Natural killer cell treated with Interleukin-12 subunit alpha and Interleukin-12 subunit beta and Interleukin-15 and Interleukin-18, amount 100 ng/mL, for 72 hours (primary cell): ENCODE measurements at regions not wholly inside any gene's neighbourhood (a gene's known extent, or its start where the extent isn't known, plus 50 kb on each side); places are given as distances from the start of the nearest gene placed in this dataset.
"Not testable (repeated sequence)": the region's sequence is repeated elsewhere in the genome, so short reads cannot be mapped to it uniquely, and the experiment has no call there.

Experiments
- ATAC-seq, 2 donors: fragments of 150-1000 bp; cut with Tn5 transposase in 1 of 2; sonication (Bioruptor Pico), chemical (Tn5 transposase) in 1 of 2; 2 replicates each; pipeline ENCODE4 v1.10.0; 2021
- DNase-seq: peaks from one replicate; pipeline ENCODE4 v3.0.0; 2022; ENCODE audit warnings: low spot score
- H3K27ac Mint-ChIP-seq, 2 donors: 1 replicate in 1 of 2; 2 replicates in 1 of 2; pipeline ENCODE4 v1.8.0; 2022; ENCODE audit warnings: mixed read lengths in 2 of 2, mild to moderate bottlenecking in 1 of 2, moderate library complexity in 1 of 2
- H3K27me3 Mint-ChIP-seq, 2 donors: 1 replicate in 1 of 2; 2 replicates in 1 of 2; pipeline ENCODE4 v1.8.0; 2022; ENCODE audit warnings: mixed read lengths in 2 of 2
- H3K36me3 Mint-ChIP-seq: one replicate; pipeline ENCODE4 v1.8.0; 2022; ENCODE audit warnings: mixed read lengths
- H3K4me1 Mint-ChIP-seq, 2 donors: 1 replicate in 1 of 2; 2 replicates in 1 of 2; pipeline ENCODE4 v1.8.0; 2022; ENCODE audit warnings: low read depth in 2 of 2, mixed read lengths in 2 of 2, mild to moderate bottlenecking in 1 of 2
- H3K4me3 Mint-ChIP-seq: one replicate; pipeline ENCODE4 v1.8.0; 2022; ENCODE audit warnings: mixed read lengths
- H3K9me3 Mint-ChIP-seq: 2 replicates; pipeline ENCODE4 v1.8.0; 2022; ENCODE audit warnings: mixed read lengths

DNA sequence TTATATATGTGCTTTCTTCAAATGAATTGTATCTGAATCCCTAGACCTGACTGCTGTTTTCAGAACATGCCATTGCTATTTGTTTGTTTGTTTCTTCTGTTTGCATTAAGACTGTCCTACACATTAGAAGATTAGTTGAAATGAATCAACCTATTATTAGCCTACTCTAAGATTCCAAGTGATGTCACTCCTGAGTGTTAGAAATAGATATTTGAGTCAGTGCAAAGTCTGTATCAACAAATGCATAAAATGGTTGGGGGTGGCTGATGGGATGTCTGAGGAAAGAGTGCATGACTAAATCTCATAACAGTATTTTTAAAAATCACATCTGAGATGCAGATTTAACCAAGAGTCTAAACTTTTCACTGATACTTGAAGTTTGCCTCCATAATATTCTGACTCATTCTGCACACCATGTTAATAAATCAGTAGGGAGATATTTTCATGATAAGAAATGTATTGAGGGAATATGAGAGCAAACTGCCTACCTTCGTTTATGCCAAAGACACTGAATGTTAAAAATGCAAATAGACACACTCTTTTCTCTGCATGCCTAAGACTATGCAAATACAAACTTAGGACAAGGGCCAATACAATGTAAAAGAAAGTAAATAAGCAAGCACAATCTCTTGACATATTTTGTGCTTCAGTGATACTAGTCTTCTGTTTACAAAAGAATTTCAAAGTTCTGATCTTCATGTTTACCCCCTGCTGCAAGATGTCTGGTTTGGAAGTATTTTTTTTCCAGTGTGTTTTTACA, 253.3 kb downstream of the LIG4 start:
- no peaks in the 10 kb centered on the region for H3K36me3 Mint-ChIP-seq
- H3K4me1 Mint-ChIP-seq: no peaks in the 10 kb centered on the region
- H3K9me3 Mint-ChIP-seq: peaks cover 14% of the 10 kb centered on the region
- no peaks in the 10 kb centered on the region for H3K27me3 Mint-ChIP-seq
- no peak for DNase-seq
- H3K4me3 Mint-ChIP-seq: no peak overlapping the region
- ATAC-seq: no peak
- no peak overlapping the region for H3K27ac Mint-ChIP-seq

DNA sequence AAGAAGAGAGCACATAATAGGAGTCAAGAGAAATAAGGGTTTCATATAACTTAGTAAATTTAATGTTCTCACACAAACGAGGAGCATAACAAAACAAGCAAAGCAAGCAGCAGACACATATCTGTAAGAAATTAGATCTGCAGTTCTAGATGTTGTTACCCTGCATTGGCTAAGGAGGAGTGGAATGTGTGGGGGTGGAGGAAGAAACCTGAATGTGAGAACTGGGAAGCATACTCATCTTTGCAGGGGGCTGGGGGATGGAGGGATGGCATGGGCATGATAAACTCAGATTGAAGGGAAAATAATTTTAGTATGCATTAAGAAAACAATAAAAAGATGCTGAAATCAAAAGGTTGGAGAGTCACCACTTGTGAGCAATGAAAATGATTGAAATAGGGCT, 255.0 kb downstream of the LIG4 start:
- Mint-ChIP-seq H3K9me3 (peaks cover 20% of the 10 kb centered on the region), H3K4me1 (no peaks in the 10 kb centered on the region), H3K27me3 (no peaks in the 10 kb centered on the region), H3K4me3 (no peak overlapping the region), H3K36me3 (no peaks in the 10 kb centered on the region), H3K27ac (no peak overlapping the region)
- ATAC-seq: no peak
- DNase-seq: no peak

DNA sequence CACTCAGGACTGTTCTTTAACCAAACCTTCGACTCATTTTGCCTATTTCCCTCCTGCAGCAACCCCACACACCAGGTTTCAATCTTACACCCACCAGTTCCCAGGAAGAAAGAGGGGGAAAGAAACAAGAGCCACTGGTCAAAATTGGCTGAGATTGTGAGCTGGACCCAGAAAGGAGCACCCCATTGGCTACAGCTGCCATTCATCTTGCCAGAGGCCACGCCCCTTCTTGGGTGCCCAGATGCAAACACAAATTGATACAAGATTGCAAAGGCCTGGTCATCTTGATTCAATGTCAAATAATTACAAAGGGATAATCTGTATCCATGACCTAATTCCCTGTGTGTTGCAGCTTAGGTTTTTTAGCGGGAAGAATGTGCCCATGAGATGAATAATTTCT, 258.4 kb downstream of the LIG4 start:
- ATAC-seq (no peak), DNase-seq (no peak)
- Mint-ChIP-seq H3K36me3 (no peaks in the 10 kb centered on the region), H3K4me1 (no peaks in the 10 kb centered on the region), H3K9me3 (peaks cover 18% of the 10 kb centered on the region), H3K4me3 (no peak overlapping the region), H3K27ac (no peak overlapping the region), H3K27me3 (no peaks in the 10 kb centered on the region)

DNA sequence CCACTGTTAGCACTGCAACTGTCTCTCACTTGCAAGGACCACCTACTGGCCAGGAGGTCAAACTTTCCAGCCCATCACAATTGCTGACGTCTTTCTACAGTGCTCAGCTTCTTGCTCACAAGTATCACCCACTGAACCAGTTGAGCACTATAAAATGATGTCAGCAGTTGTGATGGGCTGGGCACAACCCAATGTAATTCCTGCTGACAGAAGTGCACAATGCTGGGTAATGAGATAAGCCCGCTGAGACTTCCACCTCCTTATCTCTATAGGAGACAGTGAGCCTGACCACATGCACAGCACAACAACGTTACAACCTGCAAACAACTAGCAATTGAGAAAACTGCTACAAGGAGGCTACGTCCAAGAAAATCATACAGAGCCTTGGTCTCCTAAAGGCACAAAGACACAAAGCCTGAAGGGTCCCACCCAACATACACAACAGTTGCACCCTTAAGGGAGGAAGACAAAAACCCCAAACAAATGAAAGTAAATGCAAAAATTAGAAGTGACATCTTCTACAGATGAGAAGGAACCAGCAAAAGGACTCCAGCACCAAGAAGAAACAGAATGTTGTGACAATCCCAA, 273.2 kb downstream of the LIG4 start:
- H3K36me3 Mint-ChIP-seq: no peaks in the 10 kb centered on the region
- H3K9me3 Mint-ChIP-seq: peaks cover 20% of the 10 kb centered on the region
- no peaks in the 10 kb centered on the region for H3K27me3 Mint-ChIP-seq
- no peak overlapping the region for H3K4me3 Mint-ChIP-seq
- no peak overlapping the region for H3K27ac Mint-ChIP-seq
- ATAC-seq: no peak
- no peak for DNase-seq
- H3K4me1 Mint-ChIP-seq: no peaks in the 10 kb centered on the region

DNA sequence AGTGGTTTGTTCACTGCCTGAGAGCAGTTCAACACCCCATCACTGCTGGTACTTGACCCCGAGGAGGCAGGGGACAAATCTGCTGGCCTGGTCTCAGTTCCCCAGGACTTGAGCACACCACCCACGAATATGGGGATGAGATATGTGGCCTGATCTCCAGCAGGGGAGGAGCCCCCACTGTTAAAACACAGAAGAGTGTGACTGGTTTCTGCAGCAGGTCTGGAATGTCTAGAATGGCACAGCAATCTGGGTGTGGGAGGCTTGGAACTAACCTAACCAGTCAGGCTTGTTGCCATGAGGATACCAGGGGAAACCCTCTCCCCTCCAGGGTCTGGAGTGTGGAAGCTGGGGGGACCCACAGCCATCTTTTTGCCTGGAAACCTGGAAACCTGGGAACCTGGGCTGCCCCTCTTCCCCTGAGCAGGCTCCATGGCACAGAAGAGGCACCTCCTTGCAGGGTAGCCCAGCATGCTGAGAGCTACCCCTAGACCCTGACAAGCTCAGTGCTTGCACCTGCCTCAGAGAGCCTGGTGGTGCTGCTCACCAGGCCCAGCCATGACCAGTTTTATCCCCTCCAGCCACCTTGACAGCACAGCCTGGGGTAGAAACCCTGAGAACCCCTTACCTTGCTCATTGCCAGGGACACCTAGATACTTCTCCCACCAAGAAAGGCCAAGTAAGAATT, 273.8 kb downstream of the LIG4 start:
- Mint-ChIP-seq H3K4me1 (no peaks in the 10 kb centered on the region), H3K36me3 (no peaks in the 10 kb centered on the region), H3K4me3 (no peak overlapping the region), H3K9me3 (peaks cover 18% of the 10 kb centered on the region), H3K27ac (no peak overlapping the region), H3K27me3 (no peaks in the 10 kb centered on the region)
- no peak for DNase-seq
- ATAC-seq: no peak

DNA sequence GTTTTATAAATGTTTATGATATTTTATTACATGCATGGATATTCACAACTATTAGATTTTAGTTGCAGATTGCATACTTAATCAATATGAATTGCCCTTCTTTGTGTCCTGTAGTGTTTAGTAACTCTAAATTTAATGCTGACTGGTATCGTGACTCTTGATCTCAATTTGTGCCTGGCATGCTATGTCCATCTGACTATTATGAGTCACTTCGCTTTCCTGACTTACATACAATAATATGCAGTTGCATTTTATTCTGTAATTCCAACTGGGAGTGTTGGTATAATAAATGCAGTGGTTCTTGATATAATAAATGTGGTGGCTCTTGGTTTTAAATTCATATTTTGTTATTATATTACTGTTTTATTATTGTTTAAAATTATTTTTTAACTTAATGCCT, 277.5 kb downstream of the LIG4 start:
- Mint-ChIP-seq H3K27me3 (no peaks in the 10 kb centered on the region), H3K4me3 (no peak overlapping the region), H3K4me1 (no peaks in the 10 kb centered on the region), H3K27ac (no peak overlapping the region), H3K36me3 (peaks cover 4% of the 10 kb centered on the region), H3K9me3 (peaks cover 16% of the 10 kb centered on the region)
- ATAC-seq (no peak), DNase-seq (no peak)

DNA sequence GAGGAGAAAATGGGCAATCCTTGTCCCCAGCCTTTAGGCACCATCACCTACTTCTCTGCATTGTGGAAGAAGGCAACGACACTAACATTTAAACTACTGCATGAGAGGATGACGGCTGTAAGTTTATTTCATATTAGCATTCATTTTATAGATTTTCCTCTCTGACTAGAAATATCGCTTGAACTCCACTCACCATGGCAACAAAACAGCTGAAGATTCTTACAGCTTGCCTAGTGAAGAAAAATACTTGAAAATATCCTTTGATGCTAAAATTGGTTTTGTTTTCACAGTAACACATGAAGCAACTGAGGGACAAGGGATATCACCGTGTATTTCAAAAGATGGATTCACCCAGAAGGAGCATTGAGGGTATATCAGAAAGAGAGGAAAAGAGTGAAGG, 284.3 kb downstream of the LIG4 start:
- Mint-ChIP-seq H3K27ac (no peak overlapping the region), H3K4me1 (no peaks in the 10 kb centered on the region), H3K27me3 (no peaks in the 10 kb centered on the region), H3K36me3 (peaks cover 22% of the 10 kb centered on the region), H3K4me3 (no peak overlapping the region), H3K9me3 (peaks cover 26% of the 10 kb centered on the region)
- no peak for ATAC-seq
- DNase-seq: no peak

DNA sequence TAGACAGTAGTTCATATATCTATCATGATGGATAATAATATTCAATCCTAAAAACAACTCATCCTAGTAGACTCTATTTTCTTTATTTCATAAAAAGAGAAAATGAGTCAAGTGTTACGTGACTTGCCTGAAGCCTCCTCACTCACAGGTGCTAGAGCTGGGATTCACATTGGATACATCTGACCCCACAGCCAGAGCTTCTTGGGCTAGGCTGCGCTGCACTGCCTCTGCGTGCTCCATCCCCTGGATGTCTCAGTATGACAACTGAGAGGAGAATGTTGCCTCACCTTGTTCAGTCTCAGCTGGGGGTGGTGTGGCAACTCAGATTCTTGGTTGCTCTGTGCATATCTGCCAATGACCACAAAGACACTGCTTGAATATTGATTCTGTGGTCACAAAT, 286.6 kb downstream of the LIG4 start:
- ATAC-seq (no peak), DNase-seq (no peak)
- no peaks in the 10 kb centered on the region for H3K27me3 Mint-ChIP-seq
- H3K4me1 Mint-ChIP-seq: no peaks in the 10 kb centered on the region
- peaks cover 23% of the 10 kb centered on the region for H3K9me3 Mint-ChIP-seq
- no peak overlapping the region for H3K4me3 Mint-ChIP-seq
- H3K36me3 Mint-ChIP-seq: peaks cover 17% of the 10 kb centered on the region
- no peak overlapping the region for H3K27ac Mint-ChIP-seq

DNA sequence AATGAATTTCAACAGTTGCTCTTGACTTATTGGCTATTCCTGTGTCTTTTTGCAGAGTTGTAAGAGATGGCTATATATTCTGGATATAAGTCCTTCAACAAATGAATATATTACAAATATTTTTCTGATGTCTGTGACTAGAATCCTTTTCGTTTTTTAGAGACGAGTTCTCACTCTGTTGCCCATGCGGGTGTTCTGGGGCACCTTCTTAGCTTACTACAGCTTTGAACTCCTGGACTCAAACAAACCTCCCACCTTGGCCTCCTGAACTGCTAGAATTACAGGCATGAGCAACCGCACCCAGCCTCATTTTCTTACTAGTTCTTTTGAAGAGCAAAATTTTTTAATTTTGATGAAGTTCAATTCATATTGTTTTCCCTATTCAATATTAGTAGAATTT, 287.8 kb downstream of the LIG4 start:
- Mint-ChIP-seq H3K4me3 (no peak overlapping the region), H3K9me3 (peaks cover 17% of the 10 kb centered on the region), H3K27ac (no peak overlapping the region), H3K36me3 (peaks cover 17% of the 10 kb centered on the region), H3K27me3 (no peaks in the 10 kb centered on the region), H3K4me1 (no peaks in the 10 kb centered on the region)
- no peak for DNase-seq
- ATAC-seq: no peak

DNA sequence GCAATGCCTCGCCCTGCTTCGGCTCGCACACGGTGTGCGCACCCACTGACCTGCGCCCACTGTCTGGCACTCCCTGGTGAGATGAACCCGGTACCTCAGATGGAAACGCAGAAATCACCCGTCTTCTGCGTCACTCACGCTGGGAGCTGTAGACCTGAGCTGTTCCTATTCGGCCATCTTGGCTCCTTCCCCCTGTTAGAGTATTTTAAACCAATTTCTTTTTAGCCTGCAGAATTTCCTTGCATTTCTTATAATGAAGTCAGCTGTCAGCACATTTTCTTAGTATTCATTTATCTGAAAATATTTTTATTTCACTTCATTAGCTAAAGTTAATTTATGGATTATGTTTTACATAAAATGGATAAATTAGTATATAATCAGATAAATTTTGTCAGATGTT, 288.8 kb downstream of the LIG4 start:
- Mint-ChIP-seq H3K36me3 (peaks cover 17% of the 10 kb centered on the region), H3K9me3 (peaks cover 13% of the 10 kb centered on the region)
- H3K27me3 Mint-ChIP-seq, H3K4me1 Mint-ChIP-seq, H3K4me3 Mint-ChIP-seq, H3K27ac Mint-ChIP-seq, DNase-seq, ATAC-seq: not testable (repeated sequence)

DNA sequence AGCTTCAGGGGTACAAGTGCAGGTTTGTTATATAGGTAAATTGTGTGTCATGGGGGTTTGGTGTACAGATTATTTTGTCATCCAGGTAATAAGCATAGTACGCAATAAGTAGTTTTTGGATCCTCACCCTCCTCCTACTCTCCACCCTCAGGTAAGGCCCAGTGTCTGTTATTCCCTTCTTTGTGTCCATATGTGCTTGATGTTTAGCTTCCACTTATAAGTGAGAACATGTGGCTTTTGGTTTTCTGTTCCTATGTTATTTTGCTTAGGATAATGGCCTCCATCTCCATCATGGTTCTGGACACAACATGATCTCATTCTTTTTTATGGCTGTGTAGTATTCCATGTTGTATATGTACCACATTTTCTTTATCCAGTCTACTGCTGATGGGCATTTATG, 298.4 kb downstream of the LIG4 start:
- H3K27ac Mint-ChIP-seq, H3K4me1 Mint-ChIP-seq, DNase-seq, ATAC-seq, H3K36me3 Mint-ChIP-seq, H3K27me3 Mint-ChIP-seq, H3K4me3 Mint-ChIP-seq, H3K9me3 Mint-ChIP-seq: not testable (repeated sequence)

DNA sequence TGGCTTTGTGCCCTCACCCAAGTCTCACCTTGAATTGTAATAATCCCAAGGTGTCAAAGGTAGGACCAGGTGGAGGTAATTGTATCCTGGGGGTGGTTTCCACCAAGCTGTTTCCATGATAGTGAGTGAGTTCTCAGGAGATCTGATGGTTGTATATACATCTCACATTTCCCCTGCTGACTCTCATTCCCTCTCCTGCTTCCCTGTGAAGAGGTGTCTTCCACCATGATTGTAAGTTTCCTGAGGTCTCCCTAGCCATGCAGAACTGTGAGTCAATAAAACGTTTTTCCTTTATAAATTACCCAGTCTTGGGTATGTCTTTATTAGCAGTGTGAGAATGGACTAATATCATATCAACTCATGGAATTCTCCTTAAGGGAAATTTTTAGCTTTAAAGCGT, 302.6 kb downstream of the LIG4 start:
- ATAC-seq: no peak
- H3K4me3 Mint-ChIP-seq: no peak overlapping the region
- no peaks in the 10 kb centered on the region for H3K27me3 Mint-ChIP-seq
- no peak overlapping the region for H3K27ac Mint-ChIP-seq
- H3K36me3 Mint-ChIP-seq: no peaks in the 10 kb centered on the region
- no peaks in the 10 kb centered on the region for H3K4me1 Mint-ChIP-seq
- DNase-seq: no peak
- peaks cover 12% of the 10 kb centered on the region for H3K9me3 Mint-ChIP-seq

DNA sequence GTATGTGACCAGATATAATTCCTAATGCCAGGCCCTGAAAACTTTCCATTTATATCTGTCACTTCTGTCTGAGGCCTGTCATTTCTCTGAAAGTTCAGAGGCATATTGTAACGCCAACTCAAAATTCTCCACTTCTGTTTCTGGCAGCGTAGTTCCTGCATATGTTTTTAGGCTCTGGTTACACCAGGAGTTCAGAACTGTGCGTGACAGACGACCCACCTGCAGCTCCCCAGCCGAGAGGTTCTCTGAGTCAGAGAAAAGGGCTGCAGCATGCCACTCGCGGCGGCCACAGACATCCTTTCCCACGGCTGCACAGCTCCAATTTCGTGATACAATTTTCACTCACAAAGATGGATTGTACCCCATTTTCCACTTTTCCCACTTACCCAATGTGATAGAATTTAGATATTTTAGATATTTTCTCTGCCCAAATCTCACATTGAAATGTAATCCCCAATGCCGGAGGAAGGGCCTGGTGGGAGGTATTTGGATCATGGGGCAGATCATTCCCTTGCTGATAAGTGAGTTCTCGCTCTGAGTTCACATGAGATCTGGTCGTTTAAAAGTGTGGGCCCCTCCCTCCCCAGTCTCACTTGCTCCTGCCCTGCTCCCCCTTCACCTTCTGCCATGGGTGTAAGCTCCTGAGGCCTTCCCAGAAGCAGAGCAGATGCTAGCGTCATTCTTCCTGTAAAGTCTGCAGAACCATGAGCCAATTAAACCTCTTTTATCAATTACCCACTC, 308.1 kb downstream of the LIG4 start:
- Mint-ChIP-seq H3K27ac (no peak overlapping the region), H3K4me1 (no peaks in the 10 kb centered on the region), H3K36me3 (no peaks in the 10 kb centered on the region), H3K9me3 (peaks cover 12% of the 10 kb centered on the region), H3K27me3 (no peaks in the 10 kb centered on the region), H3K4me3 (no peak overlapping the region)
- ATAC-seq (no peak), DNase-seq (no peak)

DNA sequence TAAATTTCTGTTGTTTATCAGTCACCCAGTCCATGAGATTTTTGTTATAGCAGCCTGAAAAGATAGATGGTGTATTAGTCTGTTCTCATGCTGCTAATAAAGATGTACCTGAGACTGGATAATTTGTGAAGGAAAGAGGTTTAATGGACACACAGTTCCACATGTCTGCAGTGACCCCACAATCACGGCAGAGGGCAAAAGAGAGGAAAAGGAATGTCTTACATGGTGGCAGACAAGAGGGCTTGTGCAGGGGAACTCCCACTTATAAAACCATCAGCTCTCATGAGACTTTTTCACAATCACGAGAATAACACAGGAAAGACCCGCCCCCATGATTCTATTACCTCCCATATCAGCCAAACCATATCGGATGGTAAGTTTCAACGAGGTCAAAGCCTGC, 309.2 kb downstream of the LIG4 start:
- H3K4me3 Mint-ChIP-seq: no peak overlapping the region
- no peaks in the 10 kb centered on the region for H3K4me1 Mint-ChIP-seq
- no peaks in the 10 kb centered on the region for H3K36me3 Mint-ChIP-seq
- DNase-seq (no peak), ATAC-seq (no peak)
- H3K27ac Mint-ChIP-seq: no peak overlapping the region
- peaks cover 12% of the 10 kb centered on the region for H3K9me3 Mint-ChIP-seq
- no peaks in the 10 kb centered on the region for H3K27me3 Mint-ChIP-seq
